IPS-20b (cell line): ENCODE measurements at regions not wholly inside any gene's neighbourhood (a gene's known extent, or its start where the extent isn't known, plus 50 kb on each side); places are given as distances from the start of the nearest gene placed in this dataset.
A peak's percentile ranks its signal among the peaks of the same experiment; 100 is the strongest.

Experiments
- H3K27ac ChIP-seq: one replicate; pipeline ENCODE4 v1.5.1; 2013; ENCODE audit warnings: low read length
- H3K27me3 ChIP-seq: 2 replicates; pipeline ENCODE4 v1.6.1; 2013; ENCODE audit warnings: mild to moderate bottlenecking, low read length, inconsistent platforms; ENCODE audit not compliant: insufficient read depth
- H3K36me3 ChIP-seq: 2 replicates; pipeline ENCODE4 v1.6.1; 2013; ENCODE audit warnings: low read depth, mild to moderate bottlenecking, inconsistent platforms, low read length, moderate library complexity; ENCODE audit not compliant: insufficient read depth
- H3K4me1 ChIP-seq: 2 replicates; pipeline ENCODE4 v1.6.1; 2013; ENCODE audit warnings: mild to moderate bottlenecking, control low read depth, inconsistent platforms, low read length, moderate library complexity; ENCODE audit not compliant: insufficient read depth
- H3K4me3 ChIP-seq: 2 replicates; pipeline ENCODE4 v1.5.1; 2013; ENCODE audit warnings: mild to moderate bottlenecking, low read length, inconsistent platforms
- H3K9ac ChIP-seq: 2 replicates; pipeline ENCODE4 v1.6.1; 2013; ENCODE audit warnings: low read depth, mild to moderate bottlenecking, inconsistent platforms, low read length, moderate library complexity
- H3K9me3 ChIP-seq: 2 replicates; pipeline ENCODE4 v1.6.1; 2013; ENCODE audit warnings: mild to moderate bottlenecking, low read depth, low read length, inconsistent platforms; ENCODE audit not compliant: insufficient read depth

DNA sequence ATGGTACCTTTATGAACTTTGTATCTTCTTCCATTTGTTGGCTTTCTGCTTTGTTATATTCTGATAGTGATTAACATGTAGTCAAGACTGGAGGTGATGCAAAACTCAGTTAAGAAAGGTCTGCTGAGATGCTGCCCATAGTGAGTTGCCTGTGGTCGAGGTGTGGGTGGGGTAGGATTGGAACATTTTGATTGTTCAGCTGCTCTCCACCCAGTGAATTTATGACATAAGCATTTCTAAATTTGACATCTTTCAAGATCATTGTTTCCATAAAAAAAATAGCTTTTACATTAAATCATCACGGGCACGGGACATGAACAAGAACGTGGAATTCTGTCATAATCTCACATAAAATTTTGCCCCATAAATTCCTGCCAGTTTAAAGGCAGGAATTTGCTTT, 146.6 kb upstream of the POU3F2 start:
- Histone ChIP-seq H3K9ac (no peak overlapping the region), H3K36me3 (no peaks in the 10 kb centered on the region), H3K4me1 (no peaks in the 10 kb centered on the region), H3K9me3 (no peaks in the 10 kb centered on the region), H3K27ac (no peak overlapping the region), H3K27me3 (no peaks in the 10 kb centered on the region), H3K4me3 (no peak overlapping the region)

DNA sequence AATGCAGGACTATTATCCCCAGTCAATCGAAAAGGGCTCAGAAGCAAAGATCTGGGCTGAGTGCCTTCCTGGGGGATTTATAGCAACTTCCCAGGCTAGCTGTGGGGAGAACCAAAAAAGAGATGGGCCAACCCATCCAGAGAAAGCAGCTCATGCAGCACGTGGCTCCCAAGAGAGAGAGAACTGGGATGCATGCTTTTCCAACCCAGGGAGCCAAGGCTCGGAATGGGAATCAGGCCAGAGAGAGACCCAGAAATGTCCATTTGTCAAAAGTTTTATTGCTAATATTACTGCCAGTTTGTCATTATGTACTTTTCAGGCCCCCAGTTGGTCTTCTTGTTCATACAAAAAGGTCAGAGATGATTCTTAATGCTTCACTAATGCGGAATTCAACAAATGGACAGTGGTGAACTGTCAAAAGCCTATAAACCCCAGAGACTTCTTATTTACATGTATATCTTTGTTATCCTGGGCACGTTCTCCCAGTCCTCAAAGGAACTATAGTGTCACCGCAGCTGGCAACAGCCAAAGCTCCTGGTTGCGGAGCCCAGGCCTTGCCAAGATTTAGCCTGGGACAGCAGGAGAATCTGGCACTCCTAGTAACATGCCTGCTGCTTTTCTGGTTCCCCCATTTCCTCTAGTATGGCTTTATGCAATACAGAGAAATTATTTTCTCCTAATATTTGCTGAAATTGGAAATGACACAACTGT, 139.1 kb upstream of the POU3F2 start:
- no peak overlapping the region for H3K9ac ChIP-seq
- no peaks in the 10 kb centered on the region for H3K9me3 ChIP-seq
- no peaks in the 10 kb centered on the region for H3K27me3 ChIP-seq
- H3K27ac ChIP-seq: no peak overlapping the region
- no peak overlapping the region for H3K4me3 ChIP-seq
- no peaks in the 10 kb centered on the region for H3K36me3 ChIP-seq
- no peaks in the 10 kb centered on the region for H3K4me1 ChIP-seq

GRCh38 chr6:98711380-98711779, 123.0 kb upstream of the POU3F2 start:
- Histone ChIP-seq H3K27me3 (no peaks in the 10 kb centered on the region), H3K36me3 (no peaks in the 10 kb centered on the region), H3K4me3 (no peak overlapping the region)

GRCh38 chr6:98716341-98716740, 118.0 kb upstream of the POU3F2 start:
- Histone ChIP-seq H3K27ac (no peak overlapping the region), H3K4me3 (peak overlapping the region; percentile 9; the same call in 1 of the 2 replicates)

More at GRCh38 chr6:98711380-98711779, 123.0 kb upstream of the POU3F2 start:
- no peak overlapping the region for H3K9ac ChIP-seq
- no peak overlapping the region for H3K27ac ChIP-seq
- no peaks in the 10 kb centered on the region for H3K9me3 ChIP-seq
- H3K4me1 ChIP-seq: peaks cover 4% of the 10 kb centered on the region; the same call in 1 of the 2 replicates

DNA sequence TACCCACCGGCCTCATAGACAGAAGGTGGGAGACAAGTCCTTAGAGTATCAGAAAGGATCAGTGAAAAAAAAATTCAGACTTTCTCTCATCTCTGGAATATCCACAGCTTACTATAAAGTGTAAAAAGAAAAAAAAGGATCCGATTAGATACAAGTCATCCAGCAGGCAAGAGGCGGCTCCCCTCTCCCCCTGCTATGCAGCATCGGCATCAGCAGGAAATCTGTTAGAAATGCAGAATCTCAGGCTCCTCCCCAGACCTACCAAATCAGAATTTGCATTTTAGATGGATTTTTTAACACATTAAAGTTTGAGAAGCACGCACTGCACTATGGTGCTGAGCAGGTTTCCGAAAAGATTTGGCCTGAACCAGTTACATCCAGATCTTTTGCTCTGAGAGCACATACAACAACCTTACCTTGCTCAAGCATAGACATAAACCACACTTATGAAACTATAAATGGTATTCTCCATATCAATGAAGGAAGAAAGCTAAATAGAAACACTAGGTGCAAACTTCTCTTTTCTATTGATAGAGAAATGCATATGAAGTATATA, 117.0 kb upstream of the POU3F2 start:
- Histone ChIP-seq H3K4me1 (peaks cover 13% of the 10 kb centered on the region; the same call in 1 of the 2 replicates), H3K4me3 (no peak overlapping the region), H3K27ac (no peak overlapping the region), H3K27me3 (no peaks in the 10 kb centered on the region), H3K9me3 (no peaks in the 10 kb centered on the region), H3K36me3 (no peaks in the 10 kb centered on the region), H3K9ac (no peak overlapping the region)

More at GRCh38 chr6:98716341-98716740, 118.0 kb upstream of the POU3F2 start:
- peaks cover 13% of the 10 kb centered on the region; the same call in 1 of the 2 replicates for H3K4me1 ChIP-seq
- H3K9ac ChIP-seq: no peak overlapping the region
- H3K27me3 ChIP-seq: no peaks in the 10 kb centered on the region
- H3K9me3 ChIP-seq: no peaks in the 10 kb centered on the region
- no peaks in the 10 kb centered on the region for H3K36me3 ChIP-seq

DNA sequence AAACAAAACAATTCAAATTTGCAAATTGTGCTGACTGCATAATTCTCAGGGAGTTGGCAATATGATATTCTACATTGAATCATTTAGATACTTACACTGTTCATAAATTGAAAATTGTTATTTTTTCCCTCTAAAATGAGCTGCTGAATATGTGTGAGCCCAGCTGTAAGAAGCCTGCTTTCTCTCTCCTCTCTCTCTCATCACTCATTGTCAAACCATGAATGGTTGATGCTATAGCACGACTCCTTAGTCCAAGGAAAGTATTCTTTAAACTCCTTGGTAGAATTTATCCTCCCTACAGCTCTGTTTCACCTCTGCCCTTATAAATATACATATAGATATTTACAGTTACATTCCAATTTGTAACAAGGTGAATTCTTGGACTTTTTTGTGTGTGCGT, 116.4 kb upstream of the POU3F2 start:
- peaks cover 13% of the 10 kb centered on the region; the same call in 1 of the 2 replicates for H3K4me1 ChIP-seq

GRCh38 chr6:98724537-98724936, 109.8 kb upstream of the POU3F2 start:
- no peaks in the 10 kb centered on the region; the same call in 1 of the 2 replicates for H3K4me1 ChIP-seq
- H3K27ac ChIP-seq: no peak overlapping the region
- H3K27me3 ChIP-seq: no peaks in the 10 kb centered on the region
- no peak overlapping the region for H3K4me3 ChIP-seq
- no peak overlapping the region for H3K9ac ChIP-seq
- no peaks in the 10 kb centered on the region for H3K36me3 ChIP-seq
- H3K9me3 ChIP-seq: no peaks in the 10 kb centered on the region

More for the DNA sequence above, 116.4 kb upstream of the POU3F2 start:
- Histone ChIP-seq H3K9me3 (no peaks in the 10 kb centered on the region), H3K4me3 (no peak overlapping the region), H3K9ac (no peak overlapping the region), H3K36me3 (no peaks in the 10 kb centered on the region), H3K27ac (no peak overlapping the region), H3K27me3 (no peaks in the 10 kb centered on the region)

- H3K4me3 ChIP-seq: no peak overlapping the region
- no peaks in the 10 kb centered on the region for H3K36me3 ChIP-seq
- H3K9me3 ChIP-seq: no peaks in the 10 kb centered on the region
- no peaks in the 10 kb centered on the region for H3K27me3 ChIP-seq
- H3K4me1 ChIP-seq: peaks cover 3% of the 10 kb centered on the region
- no peak overlapping the region for H3K27ac ChIP-seq
- H3K9ac ChIP-seq: no peak overlapping the region
Measured at GRCh38 chr6:98747273-98747672, 87.1 kb upstream of the POU3F2 start.

GRCh38 chr6:98747960-98748359, 86.4 kb upstream of the POU3F2 start:
- no peaks in the 10 kb centered on the region for H3K9me3 ChIP-seq
- H3K27me3 ChIP-seq: no peaks in the 10 kb centered on the region
- H3K4me3 ChIP-seq: no peak overlapping the region
- H3K9ac ChIP-seq: no peak overlapping the region
- no peaks in the 10 kb centered on the region for H3K36me3 ChIP-seq
- no peak overlapping the region for H3K27ac ChIP-seq
- H3K4me1 ChIP-seq: peaks cover 3% of the 10 kb centered on the region

GRCh38 chr6:98759459-98759858, 74.9 kb upstream of the POU3F2 start:
- Histone ChIP-seq H3K9me3 (no peaks in the 10 kb centered on the region), H3K4me1 (no peaks in the 10 kb centered on the region), H3K9ac (no peak overlapping the region), H3K27ac (no peak overlapping the region), H3K4me3 (no peak overlapping the region), H3K36me3 (no peaks in the 10 kb centered on the region), H3K27me3 (no peaks in the 10 kb centered on the region)

GRCh38 chr6:98764373-98764911, 69.9 kb upstream of the POU3F2 start:
- no peak overlapping the region for H3K9ac ChIP-seq
- no peaks in the 10 kb centered on the region for H3K4me1 ChIP-seq
- no peak overlapping the region for H3K4me3 ChIP-seq
- H3K9me3 ChIP-seq: no peaks in the 10 kb centered on the region
- no peaks in the 10 kb centered on the region for H3K36me3 ChIP-seq
- no peaks in the 10 kb centered on the region for H3K27me3 ChIP-seq
- no peak overlapping the region for H3K27ac ChIP-seq

DNA sequence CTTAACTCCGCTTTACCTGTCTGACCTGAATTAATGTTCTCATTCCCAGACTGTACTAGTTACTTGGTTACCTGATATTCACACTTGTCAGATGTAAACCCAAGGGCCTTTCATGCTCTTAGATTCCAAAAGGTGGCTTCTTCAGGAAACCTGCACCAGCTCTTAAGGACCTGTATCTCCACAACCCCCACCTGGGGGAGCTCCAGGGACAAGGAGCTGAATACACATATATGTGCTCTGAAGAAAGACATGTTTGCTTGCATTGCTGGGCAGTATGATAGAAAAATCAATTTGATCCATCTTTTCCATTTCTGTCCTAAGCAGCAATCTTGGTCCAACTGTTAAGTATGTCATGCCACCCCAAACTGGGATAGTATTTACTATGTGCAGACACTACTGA, 64.8 kb upstream of the POU3F2 start:
- Histone ChIP-seq H3K27ac (no peak overlapping the region), H3K36me3 (no peaks in the 10 kb centered on the region), H3K27me3 (no peaks in the 10 kb centered on the region), H3K4me3 (no peak overlapping the region), H3K9ac (no peak overlapping the region), H3K4me1 (no peaks in the 10 kb centered on the region), H3K9me3 (no peaks in the 10 kb centered on the region)
